NCI-H510A treated with DMSO at 0.1 percent for 48 hours (cell line): ENCODE measurements at regions not wholly inside any gene's neighbourhood (a gene's known extent, or its start where the extent isn't known, plus 50 kb on each side); places are given as distances from the start of the nearest gene placed in this dataset.
"Not testable (repeated sequence)": the region's sequence is repeated elsewhere in the genome, so short reads cannot be mapped to it uniquely, and the experiment has no call there.

Experiments used
- DNase-seq: peaks from one replicate; lab custom pipeline; 2025; lab: John Stamatoyannopoulos, UW

DNA sequence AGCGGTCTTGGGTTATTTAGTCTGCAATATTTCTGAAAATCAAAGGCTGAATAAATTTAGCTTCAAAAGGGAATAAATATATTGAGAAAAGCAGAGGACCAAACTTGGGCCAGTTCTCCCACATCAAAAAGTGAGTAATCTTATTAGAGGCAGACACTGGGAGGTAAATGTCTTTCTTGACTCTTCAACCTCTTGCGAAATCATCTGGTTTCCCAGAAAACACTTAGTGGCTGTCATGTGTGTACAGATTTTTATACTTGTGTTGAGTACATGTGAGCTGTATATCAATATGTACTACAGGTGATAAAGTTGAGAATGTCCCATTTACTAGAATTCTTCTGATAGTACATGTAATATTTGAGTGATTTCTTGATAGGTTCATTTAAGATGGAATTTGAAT is 454.9 kb downstream of the PRR16 start:
- no peak for DNase-seq

DNA sequence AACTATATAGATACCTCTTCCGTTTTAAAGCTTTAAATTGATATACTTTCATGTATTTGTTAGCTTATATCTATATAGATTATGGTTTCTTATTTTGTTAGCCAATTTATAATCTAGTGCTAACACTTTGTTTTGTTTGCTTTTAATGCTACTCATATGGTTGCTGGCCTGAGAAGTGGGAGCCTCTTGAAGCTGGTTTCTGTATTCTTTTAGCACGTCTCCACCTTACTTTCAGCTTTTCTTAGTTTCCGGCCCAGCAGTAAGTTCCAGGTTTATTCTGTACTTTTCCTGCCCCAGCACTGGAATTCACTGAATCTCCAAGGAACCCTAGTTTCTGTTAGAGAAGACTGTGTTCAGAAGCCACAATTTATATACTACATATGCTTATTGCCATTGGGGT is 458.9 kb downstream of the PRR16 start:
- DNase-seq = no peak

DNA sequence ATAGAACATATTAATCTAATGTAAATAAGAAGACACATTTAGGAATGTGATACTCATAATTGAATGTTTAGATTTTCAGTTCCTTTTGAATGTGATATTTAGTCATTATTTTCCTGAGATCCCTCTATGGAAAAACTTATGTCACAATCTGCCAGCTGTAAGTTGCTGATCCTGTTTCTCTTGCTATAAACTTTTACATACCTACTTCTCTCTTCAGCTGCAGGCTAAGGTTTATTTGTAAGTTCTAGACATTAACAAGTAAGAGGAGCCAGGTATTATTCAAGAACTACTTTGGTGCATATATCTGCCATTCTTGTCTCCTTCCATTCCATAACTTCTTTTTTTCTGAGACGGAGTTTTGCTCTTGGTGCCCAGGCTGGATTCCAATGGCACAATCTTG is 462.4 kb downstream of the PRR16 start:
- no peak for DNase-seq

DNA sequence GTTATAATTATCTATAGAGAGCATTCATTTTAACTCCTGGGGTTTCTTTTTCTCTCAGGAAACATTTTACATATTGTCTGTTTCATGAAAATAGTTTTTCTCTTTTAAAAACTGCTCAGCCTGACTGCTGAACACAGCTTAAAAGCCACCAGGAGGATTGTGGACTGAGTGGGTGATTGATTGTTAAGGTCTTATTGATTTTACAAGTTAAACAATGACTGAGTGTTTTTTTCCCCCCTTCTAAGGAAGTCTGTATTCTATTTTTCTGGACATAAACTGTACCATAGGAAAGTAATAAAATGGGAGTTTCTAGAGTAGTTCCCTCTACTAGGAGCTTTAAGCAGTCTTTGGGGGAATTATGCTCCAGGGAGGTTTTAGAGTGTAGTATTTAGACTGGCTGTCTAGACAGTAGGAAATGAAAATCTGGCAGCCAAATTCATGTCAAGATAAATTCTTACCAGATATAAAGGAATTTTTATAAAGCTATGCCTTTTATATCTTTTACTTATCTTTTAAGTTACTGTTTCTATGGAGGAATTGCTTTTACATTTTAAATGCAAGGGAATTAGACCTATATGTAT is 463.9 kb downstream of the PRR16 start:
- no peak for DNase-seq

DNA sequence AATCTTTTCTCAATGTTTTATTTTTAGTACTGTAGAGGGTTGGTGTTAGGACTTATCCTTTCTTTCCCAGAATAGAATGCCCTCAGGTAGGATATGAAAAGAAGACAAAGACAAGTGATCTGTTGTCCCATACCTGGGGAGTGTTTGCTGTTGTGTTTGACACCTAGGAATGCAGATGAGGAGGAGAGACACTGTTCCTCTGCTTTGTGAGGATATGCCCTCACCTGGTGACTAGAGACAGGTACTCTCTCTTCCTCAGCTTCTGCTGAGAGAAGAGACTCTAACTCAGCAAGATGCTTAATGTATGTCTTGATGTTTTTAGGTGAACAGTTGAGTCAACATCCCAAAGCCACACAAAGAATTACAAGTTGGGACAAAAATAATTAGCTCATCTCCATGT is 468.4 kb downstream of the PRR16 start:
- DNase-seq = no peak

DNA sequence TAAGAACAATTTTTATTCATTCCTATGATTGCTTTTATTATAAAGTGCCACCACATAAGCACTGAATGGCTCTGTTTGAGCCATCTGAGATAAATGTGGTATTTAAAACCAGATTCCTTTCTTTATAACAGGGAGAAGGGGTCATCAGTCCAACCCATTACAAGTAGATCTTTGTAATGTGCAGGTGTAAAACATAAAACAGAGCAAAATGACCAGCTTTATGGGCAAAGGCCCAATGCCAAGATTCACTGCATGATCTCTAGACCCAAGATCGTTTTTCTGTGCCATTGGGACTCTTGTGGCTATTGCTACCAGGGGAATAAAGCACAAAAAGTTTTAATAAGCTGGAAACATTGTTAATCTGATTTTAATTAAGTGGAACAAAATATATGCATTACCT is 469.9 kb downstream of the PRR16 start:
- DNase-seq = no peak

DNA sequence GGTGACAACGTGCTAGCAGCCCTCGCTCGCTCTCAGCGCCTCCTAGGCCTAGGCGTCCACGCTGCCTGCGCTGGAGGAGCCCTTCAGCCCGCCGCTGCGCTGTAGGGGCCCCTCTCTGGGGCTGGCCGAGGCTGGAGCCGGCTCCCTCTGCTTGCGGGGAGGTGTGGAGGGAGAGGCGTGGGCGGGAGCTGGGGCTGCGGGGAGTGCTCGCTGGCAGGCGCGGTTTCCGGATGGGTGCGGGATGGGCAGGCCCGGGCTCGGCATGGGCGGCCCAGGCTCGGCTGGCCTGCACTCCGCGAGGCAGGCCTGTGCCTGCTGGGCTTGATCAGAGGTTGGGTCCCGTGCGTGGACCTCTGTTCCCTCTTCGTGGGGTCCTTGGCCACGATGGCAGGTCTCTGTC is 472.6 kb downstream of the PRR16 start:
- DNase-seq = no peak

DNA sequence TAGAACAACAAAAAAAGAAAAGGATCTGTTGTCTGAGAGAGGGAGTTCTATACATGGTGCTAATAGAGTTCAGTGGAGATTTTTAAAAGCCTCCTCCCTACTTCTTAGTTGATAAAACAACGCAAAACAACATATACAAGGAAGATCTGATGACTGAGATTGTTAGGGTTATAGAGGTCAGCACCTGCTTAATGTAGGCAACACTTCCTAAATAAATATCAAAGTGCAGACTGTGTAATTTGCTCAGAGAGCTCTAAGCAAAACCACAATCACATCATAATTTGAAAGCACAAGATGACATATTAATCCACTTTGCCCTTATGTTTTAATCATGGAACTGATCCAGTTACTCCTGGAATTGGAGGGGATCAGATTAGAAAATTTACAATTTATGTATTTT is 474.5 kb downstream of the PRR16 start:
- no peak for DNase-seq

DNA sequence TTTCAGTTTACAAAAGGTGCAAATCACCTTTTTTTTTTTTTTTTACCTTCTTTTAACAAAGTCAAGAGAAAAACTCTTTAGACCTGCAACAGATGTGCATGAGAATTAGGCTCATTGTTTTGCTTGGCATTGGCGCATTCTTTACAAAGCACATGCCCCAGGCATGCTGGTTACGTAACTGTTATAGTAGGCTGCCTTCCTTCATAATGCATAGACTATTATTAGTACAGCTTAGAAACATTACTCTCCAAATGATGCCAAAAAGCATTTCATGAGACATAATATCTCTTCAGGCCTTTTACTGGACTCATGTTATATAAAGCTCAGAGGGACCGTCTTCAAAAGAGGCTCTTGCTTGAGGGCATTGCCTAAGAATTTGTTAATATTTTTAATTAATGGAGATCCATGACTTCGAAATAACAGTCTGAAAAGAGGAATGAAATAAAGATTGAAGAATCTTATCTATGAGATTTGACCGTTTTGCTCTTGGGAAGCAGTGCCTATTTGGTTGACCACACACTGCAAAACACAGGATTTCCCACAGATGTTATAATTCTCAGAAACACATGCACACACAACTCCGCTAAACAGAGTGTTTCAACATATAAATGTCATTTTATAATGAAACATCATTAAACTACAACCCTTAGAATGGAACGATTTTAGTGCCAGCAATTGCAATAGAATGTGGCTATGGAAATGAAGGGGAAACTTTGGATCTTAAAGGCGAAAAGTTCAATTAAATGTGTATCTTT is 478.7 kb downstream of the PRR16 start:
- no peak for DNase-seq

DNA sequence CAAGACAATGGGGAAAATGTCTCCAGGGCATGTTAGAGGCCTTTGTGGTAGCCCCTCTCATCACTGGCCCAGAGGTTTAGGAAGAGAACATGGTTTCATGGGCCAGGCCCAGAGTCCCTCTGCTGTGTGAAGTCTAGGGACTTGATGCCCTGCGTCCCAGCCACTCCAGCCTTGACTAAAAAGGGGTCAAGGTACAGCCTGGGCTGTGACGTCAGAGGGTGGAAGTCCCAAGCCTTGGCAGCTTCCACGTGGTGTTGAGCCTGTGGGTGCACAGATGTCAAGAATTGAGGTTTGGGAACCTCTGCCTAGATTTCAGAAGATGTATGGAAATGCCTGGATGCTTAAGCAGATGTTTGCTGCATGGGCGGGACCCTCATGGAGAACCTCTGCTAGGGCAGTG is 485.5 kb downstream of the PRR16 start:
- not testable (repeated sequence) for DNase-seq

DNA sequence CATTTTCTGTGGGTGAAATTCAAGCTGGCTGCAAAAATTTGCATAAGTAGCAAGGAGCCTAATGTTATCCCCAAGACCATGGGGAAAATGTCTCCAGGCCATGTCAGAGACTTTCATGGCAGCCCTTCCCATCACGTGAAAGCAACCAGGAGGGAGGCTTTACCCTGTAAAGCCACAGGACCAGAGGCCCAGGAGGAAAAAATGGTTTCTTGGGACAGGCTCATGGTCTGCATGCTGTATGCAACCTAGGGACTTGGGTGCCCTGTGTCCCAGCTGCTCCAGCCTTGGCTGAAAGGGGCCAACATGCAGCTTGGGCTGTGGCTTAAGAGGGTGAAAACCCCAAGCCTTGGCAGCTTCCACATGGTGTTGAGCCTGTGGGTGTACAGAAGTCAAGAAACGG is 489.3 kb downstream of the PRR16 start:
- not testable (repeated sequence) for DNase-seq

DNA sequence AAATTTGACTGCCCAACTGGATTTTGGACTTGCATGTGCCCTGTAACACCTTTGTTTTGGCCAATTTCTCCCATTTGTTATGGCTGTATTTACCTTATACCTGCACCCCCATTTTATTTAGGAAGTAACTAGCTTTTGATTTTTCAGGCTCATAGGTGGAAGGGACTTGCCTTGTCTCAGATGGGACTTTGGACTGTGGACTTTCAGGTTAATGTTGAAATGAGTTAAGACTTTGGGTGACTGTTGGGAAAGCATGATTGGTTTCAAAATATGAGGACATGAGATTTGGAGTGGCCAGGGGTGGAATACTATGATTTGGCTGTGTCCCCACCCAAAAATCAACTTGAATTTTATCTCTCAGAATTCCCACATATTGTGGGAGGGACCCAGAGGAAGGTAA is 490.2 kb downstream of the PRR16 start:
- DNase-seq = no peak

DNA sequence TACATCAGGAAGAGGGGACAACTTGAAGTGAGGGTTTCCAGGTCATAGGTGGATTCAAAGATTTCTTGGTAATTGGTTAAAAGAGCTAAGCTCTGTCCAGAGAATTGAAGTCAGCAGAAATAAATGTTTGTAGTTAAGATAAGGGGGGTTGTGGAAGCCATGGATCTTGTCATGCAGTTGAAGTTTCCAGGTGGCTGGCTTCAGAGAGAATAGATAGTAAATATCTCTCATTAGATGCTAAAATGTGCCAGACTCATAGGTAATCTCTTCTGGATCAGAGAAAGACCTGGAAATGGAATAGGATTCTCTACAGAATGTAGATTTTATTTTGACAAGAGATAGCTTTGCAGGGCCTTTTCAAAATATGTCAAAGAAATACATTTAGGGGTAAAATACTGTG is 491.7 kb downstream of the PRR16 start:
- DNase-seq = no peak

DNA sequence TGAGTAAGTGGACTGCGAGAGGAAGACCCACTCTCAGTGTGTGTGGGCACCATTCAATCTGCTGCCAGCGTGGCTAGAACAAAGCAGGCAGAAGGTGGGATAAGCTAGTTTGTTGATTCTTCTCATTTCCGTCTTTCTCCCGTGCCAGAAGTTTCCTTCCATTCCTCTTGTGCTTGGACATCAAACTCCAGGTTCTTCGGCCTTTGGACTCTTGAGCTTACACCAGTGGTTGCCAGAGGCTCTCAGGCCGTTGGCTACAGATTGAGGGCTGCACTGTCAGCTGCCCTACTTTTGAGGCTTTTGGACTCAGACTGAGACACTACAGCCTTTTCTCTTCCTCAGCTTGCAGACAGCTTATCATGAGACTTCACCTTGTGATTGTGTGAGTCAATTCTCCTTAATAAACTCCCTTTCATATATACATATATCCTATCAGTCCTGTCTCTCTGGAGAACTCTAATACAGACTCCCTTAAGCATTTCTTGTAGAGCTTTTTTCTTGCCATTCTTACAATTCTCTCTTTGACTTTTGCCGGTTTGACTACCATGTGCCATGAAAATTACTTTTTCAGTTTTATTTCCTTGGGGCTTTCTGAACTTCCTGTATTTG is 494.9 kb downstream of the PRR16 start:
- no peak for DNase-seq

DNA sequence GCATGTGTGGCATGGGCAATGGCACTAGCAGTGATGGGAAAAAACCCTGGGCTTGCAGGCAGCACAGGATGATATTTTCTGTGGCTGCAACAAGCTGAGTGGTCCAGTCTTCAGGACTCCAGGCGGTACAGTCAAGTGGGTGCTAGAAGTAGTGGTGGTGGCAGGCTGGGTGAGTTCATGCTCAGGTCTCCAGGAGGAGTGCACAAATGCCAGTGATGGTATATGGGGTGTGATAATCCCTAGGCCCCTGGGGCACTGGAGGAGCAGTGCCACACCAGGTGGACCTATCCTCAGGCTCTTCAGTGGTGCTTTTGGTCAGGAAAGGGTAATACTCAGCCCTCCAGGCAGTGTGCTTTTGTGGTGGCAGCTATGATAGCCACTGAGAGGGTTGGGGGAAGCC is 496.4 kb downstream of the PRR16 start:
- DNase-seq = no peak

DNA sequence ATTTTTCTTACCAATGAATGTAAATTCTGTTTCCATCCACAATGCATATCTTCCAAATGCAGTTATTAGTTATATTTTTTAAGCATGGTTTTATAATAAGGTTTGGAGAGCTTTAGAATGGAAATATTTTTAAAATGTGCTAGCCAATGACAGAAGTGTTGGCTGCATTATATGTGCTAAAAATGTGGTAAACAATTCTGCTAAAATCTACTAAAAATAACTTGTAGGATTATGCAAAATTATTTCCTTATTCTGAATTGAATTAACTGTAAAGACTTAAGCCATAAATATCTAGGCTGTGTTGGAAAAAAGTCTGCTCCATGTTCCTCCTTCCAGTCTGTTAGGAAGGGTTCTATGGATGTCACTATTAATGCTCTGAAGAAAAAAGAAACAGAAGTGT is 503.3 kb downstream of the PRR16 start:
- DNase-seq = no peak

DNA sequence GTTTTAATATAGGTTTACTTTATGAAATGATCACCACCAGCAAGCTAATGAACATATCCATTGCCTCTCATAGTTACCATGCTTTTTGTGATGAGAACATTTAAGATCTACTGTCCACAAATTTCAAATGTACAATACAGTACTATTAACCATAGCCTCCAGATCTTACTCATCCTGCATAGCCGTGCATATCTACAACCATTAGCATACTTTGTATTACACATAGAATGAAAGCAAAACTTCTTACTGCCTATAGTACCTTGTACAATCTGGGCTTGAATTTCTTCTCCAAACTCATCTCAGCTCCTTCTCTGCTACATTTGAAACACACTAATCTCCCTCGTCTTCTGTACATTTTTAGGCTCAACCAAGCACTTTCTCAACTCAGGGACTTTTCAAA is 510.6 kb downstream of the PRR16 start:
- DNase-seq = no peak

DNA sequence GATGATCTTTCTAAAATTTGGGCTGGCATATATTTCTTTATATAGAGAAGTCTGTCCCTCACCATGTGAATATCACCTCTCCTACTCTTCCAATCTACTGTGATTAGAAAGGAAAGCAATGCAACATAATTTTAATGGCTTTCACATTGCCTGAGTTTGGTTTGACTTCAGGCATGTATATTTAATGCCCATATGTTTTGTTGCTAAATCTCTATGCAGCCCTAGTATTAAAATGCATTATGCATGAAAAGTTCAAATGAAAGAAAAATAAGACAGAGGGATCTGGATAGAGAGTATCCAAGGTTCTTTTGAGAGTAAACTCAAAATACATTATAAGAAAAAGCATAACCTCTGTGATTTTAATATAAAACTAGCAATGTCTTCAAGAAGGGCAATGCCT is 518.3 kb downstream of the PRR16 start:
- no peak for DNase-seq

DNA sequence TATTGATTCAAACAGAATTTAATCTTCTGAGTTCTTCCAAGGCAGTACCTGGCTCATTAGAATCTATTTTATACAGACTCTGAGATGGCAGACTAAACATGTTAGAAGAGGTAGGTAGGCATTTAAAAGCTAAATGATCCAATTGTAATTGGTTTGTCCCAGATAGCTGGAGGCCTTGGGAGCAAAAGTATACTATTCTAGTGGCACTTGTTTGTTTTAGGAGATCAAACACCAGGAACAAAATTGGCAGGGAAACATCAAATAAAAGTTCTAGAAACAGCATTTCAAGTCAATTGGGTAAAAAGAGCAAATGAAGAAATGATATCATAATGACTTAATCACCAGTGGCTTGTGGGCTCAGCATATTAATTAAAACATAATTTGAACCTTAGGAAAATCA is 521.4 kb downstream of the PRR16 start:
- no peak for DNase-seq

DNA sequence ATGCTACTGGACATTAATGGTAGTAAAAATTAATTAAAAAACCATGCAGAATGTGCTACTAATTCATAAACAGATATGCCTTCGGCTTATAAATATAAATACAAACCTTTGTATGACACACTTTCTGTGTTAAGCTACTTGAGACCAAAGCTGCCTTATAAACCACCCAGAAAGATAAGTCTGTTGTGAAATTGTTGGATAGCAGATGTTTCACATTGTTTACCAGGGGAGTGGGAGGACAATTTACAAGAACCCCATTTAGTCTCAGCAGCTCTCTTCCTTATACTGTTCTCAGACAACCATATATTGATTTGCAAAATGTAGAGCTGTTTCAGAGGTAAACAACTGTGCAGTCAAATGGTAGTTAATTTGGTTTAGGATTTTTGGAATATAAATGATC is 524.4 kb downstream of the PRR16 start:
- no peak for DNase-seq

DNA sequence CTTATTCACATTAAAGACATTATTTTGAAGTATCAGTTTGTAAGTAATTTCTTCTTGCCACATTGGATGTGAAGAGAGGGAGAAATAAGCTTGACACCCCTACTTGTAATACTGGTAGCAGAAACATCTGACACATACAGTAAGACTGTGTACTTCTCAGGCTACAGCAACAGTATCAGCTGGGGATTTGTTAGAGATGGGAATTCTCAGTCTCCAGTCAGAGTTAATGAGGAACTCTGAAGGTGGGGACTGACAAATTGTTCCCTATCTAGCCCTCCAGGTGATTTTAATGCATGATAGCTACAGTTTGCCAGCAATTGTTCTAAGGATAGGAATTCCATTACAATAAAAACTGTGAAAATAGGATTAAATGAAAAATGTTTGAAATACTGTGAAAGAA is 524.8 kb downstream of the PRR16 start:
- no peak for DNase-seq

DNA sequence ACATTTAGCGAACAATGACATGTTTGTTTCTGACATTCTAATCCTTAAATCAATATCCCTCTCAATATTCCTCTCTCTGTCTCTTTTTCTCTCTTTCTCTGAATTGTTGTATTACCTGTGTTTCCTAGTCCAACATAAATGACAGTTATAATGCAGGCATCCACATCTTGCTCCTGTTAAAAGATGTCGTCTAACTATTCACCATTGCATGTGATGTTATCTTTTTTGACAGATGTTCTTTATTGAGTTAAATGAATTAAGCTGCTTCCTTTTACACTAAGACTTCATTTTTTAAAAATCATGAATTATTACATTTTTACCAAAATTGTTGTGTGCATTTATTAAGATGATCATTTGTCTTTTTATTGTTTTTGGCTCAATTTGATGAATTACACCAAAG is 527.5 kb downstream of the PRR16 start:
- no peak for DNase-seq

DNA sequence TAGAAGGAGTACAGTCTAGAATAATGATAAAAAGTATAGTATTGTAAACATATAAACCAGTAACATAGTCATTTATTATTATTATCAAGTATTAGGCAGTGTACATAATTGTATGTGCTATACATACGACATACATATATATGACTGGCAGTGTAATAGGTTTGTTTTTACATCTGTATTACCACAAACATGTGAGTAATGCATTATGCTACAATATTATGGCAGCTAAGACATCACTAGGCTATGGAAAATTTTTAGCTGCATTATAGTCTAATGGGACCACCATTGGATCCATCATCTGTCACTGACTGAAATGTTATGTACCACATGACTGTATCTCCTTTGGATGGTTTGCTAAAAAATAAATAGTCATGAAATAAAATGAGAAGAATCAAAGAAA is 530.0 kb downstream of the PRR16 start:
- DNase-seq = no peak

DNA sequence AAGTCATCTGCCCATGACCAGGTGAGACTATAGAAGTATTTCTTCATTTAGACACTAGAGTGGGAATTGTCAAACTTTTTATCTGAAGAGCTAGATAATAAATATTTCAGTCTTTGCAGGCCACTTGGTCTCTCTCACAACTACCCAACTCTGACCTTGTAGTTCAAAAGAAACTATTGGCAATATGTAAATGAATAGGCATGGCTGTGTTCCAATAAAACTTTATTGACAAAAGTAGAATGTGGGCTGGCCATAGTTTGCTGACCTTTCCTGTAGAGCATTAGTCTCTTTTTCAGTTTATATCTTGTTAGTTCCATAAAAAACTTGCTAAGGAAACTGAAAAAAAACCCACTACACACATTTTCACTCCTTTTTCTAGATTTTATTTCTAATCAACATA is 535.5 kb downstream of the PRR16 start:
- DNase-seq = no peak
